ENCODE measurements at regions not wholly inside any gene's neighbourhood (a gene's known extent, or its start where the extent isn't known, plus 50 kb on each side); places are given as distances from the start of the nearest gene placed in this dataset.

- Mint-ChIP-seq H3K27ac (peak overlapping the region in 1 of 2 donors; percentile 52), H3K4me1 (ENCODE audit: low read depth in 2 of 2) (peaks cover 5 to 10% of the 10 kb centered on the region in 2 donors), H3K4me3 (no peak overlapping the region), H3K36me3 (ENCODE audit: insufficient read depth) (no peaks in the 10 kb centered on the region), H3K27me3 (no peaks in the 10 kb centered on the region), H3K9me3 (no peaks in the 10 kb centered on the region)
- DNase-seq (no peak), ATAC-seq (replicated peaks) (no peak)
Observed at GRCh38 chr12:91836264-91836663, 309.4 kb downstream of the BTG1 start.

DNA sequence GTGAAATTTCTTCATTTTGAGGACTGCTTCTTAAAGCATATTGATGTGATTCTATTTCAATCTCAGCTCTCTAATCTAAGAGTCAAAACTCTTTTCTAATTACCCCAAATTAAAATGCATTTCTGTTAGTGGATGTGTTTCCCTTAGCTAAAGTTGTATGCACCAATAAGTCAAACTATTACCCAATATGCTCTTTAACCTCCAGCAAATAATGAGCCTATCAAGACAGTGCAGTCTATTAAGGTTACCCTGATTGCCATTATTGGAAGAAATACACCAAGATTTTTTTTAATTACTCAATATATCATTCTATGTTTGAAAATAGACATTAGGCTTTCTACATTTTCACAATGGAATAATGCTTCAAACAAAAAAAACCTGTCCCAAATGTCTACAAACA, 310.0 kb downstream of the BTG1 start:
- no peaks in the 10 kb centered on the region for H3K9me3 Mint-ChIP-seq
- no peak overlapping the region for H3K4me3 Mint-ChIP-seq
- H3K27me3 Mint-ChIP-seq = no peaks in the 10 kb centered on the region
- ATAC-seq (replicated peaks) (no peak), DNase-seq (no peak)
- H3K27ac Mint-ChIP-seq = no peak overlapping the region
- H3K4me1 Mint-ChIP-seq (ENCODE audit: low read depth in 2 of 2) = peaks cover 5 to 10% of the 10 kb centered on the region in 2 donors
- no peaks in the 10 kb centered on the region for H3K36me3 Mint-ChIP-seq (ENCODE audit: insufficient read depth)

DNA sequence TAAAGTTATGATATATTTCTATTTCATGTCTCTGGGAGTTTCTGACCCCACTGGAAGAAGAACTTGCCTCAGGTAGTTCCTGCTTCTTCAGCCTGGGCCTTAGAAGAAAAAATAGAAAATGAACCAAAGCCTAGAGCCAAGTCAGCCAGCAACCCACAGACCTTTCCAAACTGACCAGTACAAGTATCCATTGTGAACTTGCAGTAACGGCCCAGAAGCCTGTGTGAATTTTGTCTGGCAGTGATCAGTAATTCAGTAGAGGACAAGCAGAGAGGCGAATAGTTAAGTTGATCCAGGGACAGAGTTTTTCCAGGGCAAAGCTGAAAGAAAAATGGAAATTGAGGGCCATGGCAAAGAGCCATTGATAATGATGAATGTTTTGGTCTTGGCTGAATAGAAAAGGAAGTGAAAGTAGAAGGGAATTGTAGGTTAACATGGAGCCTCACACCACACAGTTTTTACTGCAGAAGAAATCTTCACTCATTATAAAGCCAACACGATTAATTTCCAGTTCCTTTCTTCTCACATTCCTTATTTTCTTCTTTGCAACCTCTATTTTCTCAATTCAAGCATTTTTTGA, 311.8 kb downstream of the BTG1 start:
- no peaks in the 10 kb centered on the region for H3K27me3 Mint-ChIP-seq
- H3K36me3 Mint-ChIP-seq (ENCODE audit: insufficient read depth) = no peaks in the 10 kb centered on the region
- no peak for ATAC-seq (replicated peaks)
- DNase-seq = no peak
- H3K4me1 Mint-ChIP-seq (ENCODE audit: low read depth in 2 of 2) = peaks cover 5 to 10% of the 10 kb centered on the region in 2 donors
- no peak overlapping the region for H3K27ac Mint-ChIP-seq
- no peak overlapping the region for H3K4me3 Mint-ChIP-seq
- no peaks in the 10 kb centered on the region for H3K9me3 Mint-ChIP-seq

DNA sequence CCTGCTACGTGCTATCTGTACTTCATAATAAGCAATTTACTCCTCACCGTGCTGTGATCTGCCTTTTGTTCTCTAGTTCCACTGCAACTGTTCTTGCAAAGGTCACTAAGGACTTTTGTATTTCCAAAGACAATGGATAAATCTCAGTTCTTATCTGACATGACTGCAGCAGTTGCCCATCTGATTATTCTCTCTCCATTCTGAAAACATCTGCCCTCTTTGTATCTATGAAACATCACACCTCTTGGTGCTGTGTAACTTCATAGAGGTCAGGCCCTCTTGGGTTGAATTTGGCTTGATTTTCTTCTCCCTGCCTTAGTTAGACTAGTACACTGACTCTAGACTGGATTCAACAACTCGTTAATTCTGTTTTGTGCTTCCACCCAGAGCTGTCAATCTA, 319.6 kb downstream of the BTG1 start:
- Mint-ChIP-seq H3K27ac (no peak overlapping the region), H3K27me3 (no peaks in the 10 kb centered on the region), H3K4me1 (ENCODE audit: low read depth in 2 of 2) (no peaks in the 10 kb centered on the region), H3K36me3 (ENCODE audit: insufficient read depth) (no peaks in the 10 kb centered on the region), H3K9me3 (no peaks in the 10 kb centered on the region), H3K4me3 (no peak overlapping the region)
- DNase-seq = no peak
- ATAC-seq (replicated peaks) = no peak

DNA sequence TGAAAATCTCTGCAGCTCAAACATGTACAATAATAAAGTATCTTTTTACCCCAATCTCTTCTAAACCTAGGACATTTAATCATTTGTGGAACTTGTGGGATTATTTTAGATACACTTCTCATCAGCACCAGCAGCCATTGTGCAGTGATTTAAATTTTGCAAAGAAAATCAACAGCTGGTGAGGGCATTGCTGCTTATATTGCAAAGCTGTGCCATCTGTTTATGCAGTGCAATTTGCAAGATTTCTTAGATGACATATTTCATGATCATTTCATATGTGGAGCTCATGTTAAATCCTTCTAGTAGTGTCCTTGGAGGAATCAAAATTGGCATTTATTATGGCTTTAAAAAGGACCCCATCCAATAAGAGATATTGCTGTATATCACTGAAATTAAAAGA, 320.7 kb downstream of the BTG1 start:
- Mint-ChIP-seq H3K27me3 (no peaks in the 10 kb centered on the region), H3K9me3 (no peaks in the 10 kb centered on the region), H3K36me3 (ENCODE audit: insufficient read depth) (no peaks in the 10 kb centered on the region), H3K4me3 (no peak overlapping the region), H3K27ac (no peak overlapping the region), H3K4me1 (ENCODE audit: low read depth in 2 of 2) (no peaks in the 10 kb centered on the region)
- no peak for ATAC-seq (replicated peaks)
- DNase-seq = no peak

GRCh38 chr12:91819132-91819447, 326.6 kb downstream of the BTG1 start:
- Mint-ChIP-seq H3K27me3 (no peaks in the 10 kb centered on the region), H3K4me1 (ENCODE audit: low read depth in 2 of 2) (peaks cover 0 to 4% of the 10 kb centered on the region in 2 donors), H3K4me3 (no peak overlapping the region), H3K9me3 (no peaks in the 10 kb centered on the region), H3K36me3 (ENCODE audit: insufficient read depth) (no peaks in the 10 kb centered on the region), H3K27ac (peak overlapping the region in 1 of 2 donors; percentile 26)
- DNase-seq = no peak
- ATAC-seq (replicated peaks) = no peak

- no peak for DNase-seq
- peaks cover 0 to 4% of the 10 kb centered on the region in 2 donors for H3K4me1 Mint-ChIP-seq (ENCODE audit: low read depth in 2 of 2)
- no peaks in the 10 kb centered on the region for H3K27me3 Mint-ChIP-seq
- H3K36me3 Mint-ChIP-seq (ENCODE audit: insufficient read depth) = no peaks in the 10 kb centered on the region
- peak overlapping the region in 1 of 2 donors; percentile 26 for H3K27ac Mint-ChIP-seq
- no peaks in the 10 kb centered on the region for H3K9me3 Mint-ChIP-seq
- no peak for ATAC-seq (replicated peaks)
- H3K4me3 Mint-ChIP-seq = no peak overlapping the region
Observed at GRCh38 chr12:91818227-91819131, 327.2 kb downstream of the BTG1 start.

DNA sequence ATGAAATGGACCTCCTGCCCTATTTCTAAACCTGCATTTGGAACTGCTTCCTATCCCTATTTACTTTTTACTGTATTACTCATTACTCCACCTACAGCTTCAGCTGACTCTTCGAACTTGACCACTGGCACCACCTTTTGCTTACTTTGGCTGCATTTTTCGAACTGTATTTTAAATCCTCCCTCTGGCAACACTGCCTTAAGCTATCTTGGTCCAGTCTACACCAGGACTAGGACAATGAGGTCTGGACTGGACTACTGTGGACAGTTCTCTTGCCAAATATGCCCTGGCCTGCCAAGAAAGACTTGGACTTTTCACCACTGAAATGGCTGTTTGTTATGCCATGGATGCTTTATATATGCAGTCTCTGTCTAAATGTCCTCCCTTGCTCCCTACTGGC, 328.1 kb downstream of the BTG1 start:
- no peak for DNase-seq
- H3K27me3 Mint-ChIP-seq = no peaks in the 10 kb centered on the region
- peaks cover 0 to 4% of the 10 kb centered on the region in 2 donors for H3K4me1 Mint-ChIP-seq (ENCODE audit: low read depth in 2 of 2)
- H3K9me3 Mint-ChIP-seq = no peaks in the 10 kb centered on the region
- no peak overlapping the region for H3K27ac Mint-ChIP-seq
- no peak for ATAC-seq (replicated peaks)
- H3K4me3 Mint-ChIP-seq = no peak overlapping the region
- no peaks in the 10 kb centered on the region for H3K36me3 Mint-ChIP-seq (ENCODE audit: insufficient read depth)

GRCh38 chr12:91813701-91814100, 331.9 kb downstream of the BTG1 start:
- Mint-ChIP-seq H3K27me3 (no peaks in the 10 kb centered on the region), H3K4me3 (no peak overlapping the region), H3K9me3 (no peaks in the 10 kb centered on the region), H3K36me3 (ENCODE audit: insufficient read depth) (peaks cover 3% of the 10 kb centered on the region), H3K4me1 (ENCODE audit: low read depth in 2 of 2) (peaks cover 5 to 19% of the 10 kb centered on the region in 2 donors), H3K27ac (no peak overlapping the region)
- ATAC-seq (replicated peaks) (no peak), DNase-seq (no peak)

DNA sequence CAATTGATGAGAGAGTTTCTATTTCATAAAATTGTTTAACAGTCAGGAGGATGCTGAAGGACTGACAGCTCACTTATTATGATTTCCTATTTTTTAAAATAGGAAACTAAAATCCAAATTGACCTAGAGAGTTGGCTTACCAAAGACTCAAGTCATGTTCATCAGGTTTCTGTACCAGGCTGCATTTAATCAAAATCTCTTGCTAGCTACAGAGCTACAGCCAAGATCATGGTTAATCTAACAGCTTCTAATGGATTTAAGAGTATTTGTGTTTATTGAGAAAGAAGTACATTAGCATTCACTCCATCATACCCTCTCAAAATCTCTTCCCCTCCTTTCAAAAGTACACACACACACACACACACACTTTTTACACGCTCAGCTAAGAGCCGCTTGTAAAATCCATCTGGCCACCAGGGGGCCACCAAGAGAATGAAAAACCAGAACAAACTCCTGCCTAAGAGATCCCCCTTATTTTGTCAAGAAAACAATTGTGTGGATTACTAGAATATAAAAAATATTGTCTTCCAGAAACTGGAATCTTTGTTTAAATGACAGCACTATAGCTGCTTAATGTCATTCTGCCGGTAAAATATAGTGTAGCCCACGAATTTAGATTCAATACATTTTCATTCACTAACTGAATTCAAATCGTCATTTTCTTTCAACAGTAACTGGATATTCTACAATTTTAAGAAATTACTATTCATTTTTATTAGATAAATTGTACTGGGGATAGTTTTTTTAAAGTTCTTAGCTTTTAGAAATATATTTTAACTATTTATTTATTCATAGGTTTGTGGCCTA, 334.0 kb downstream of the BTG1 start:
- DNase-seq (peak; percentile 69 to 79 (median 71)), ATAC-seq (replicated peaks) (peak; percentile 88)
- no peaks in the 10 kb centered on the region for H3K27me3 Mint-ChIP-seq
- H3K4me3 Mint-ChIP-seq = peak overlapping the region in 1 of 2 donors; percentile 39
- H3K4me1 Mint-ChIP-seq (ENCODE audit: low read depth in 2 of 2) = peaks cover 5 to 17% of the 10 kb centered on the region in 2 donors
- H3K9me3 Mint-ChIP-seq = peaks cover 0 to 9% of the 10 kb centered on the region in 2 donors
- peak overlapping the region; percentile 50 to 91 for H3K27ac Mint-ChIP-seq
- peaks cover 3% of the 10 kb centered on the region for H3K36me3 Mint-ChIP-seq (ENCODE audit: insufficient read depth)

GRCh38 chr12:91810531-91811451, 334.9 kb downstream of the BTG1 start:
- no peak for ATAC-seq (replicated peaks)
- DNase-seq = no peak
- Mint-ChIP-seq H3K27ac (peak overlapping the region in 1 of 2 donors; percentile 91), H3K36me3 (ENCODE audit: insufficient read depth) (peaks cover 3% of the 10 kb centered on the region), H3K4me3 (no peak overlapping the region), H3K4me1 (ENCODE audit: low read depth in 2 of 2) (peaks cover 5 to 15% of the 10 kb centered on the region in 2 donors), H3K27me3 (no peaks in the 10 kb centered on the region), H3K9me3 (peaks cover 1 to 17% of the 10 kb centered on the region in 2 donors)

DNA sequence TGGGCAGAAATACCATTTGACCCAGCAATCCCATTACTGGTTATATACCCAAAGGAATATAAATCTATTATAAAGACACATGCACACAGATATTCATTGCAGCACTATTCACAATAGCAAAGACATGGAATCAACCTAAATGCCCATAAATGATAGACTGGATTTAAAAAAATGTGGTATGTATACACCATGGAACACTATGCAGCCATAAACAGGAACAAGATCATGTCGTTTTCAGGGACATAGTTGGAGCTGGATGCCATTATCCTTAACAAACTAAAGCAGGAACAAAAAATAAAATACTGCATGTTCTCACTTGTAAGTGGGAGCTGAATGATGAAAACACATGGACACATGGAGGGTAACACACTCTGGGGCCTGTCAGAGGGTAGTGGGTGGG, 335.6 kb downstream of the BTG1 start:
- Mint-ChIP-seq H3K36me3 (ENCODE audit: insufficient read depth) (peaks cover 3% of the 10 kb centered on the region), H3K4me1 (ENCODE audit: low read depth in 2 of 2) (peaks cover 5 to 15% of the 10 kb centered on the region in 2 donors), H3K27ac (peak overlapping the region in 1 of 2 donors; percentile 45), H3K4me3 (no peak overlapping the region), H3K9me3 (peaks cover 4 to 22% of the 10 kb centered on the region in 2 donors), H3K27me3 (no peaks in the 10 kb centered on the region)
- DNase-seq (no peak), ATAC-seq (replicated peaks) (no peak)

DNA sequence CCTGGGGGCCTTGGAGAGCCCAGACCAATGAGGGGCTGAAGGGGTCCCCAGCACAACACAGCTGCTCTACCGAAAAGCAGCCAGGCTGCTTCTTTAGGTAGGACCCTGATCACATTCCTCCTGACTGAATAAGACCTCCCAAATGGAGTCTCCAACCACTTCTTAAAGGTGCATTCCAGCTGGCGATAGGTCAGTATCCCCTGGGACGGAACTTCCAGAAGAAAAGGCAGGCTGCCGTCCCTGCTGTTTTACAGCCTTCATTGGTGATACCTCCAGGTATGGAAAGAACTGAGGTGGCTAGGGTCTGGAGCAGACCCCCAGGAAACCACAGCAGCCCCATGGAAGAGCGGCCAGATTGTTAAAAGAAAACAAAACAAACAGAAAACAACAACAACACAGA, 340.6 kb downstream of the BTG1 start:
- Mint-ChIP-seq H3K9me3 (peaks cover 4 to 22% of the 10 kb centered on the region in 2 donors), H3K4me3 (no peak overlapping the region), H3K36me3 (ENCODE audit: insufficient read depth) (peaks cover 3% of the 10 kb centered on the region), H3K4me1 (ENCODE audit: low read depth in 2 of 2) (no peaks in the 10 kb centered on the region), H3K27ac (peak overlapping the region in 1 of 2 donors; percentile 33), H3K27me3 (no peaks in the 10 kb centered on the region)
- ATAC-seq (replicated peaks) (no peak), DNase-seq (no peak)
